ENCODE measurements at regions not wholly inside any gene's neighbourhood (a gene's known extent, or its start where the extent isn't known, plus 50 kb on each side); places are given as distances from the start of the nearest gene placed in this dataset.

DNA sequence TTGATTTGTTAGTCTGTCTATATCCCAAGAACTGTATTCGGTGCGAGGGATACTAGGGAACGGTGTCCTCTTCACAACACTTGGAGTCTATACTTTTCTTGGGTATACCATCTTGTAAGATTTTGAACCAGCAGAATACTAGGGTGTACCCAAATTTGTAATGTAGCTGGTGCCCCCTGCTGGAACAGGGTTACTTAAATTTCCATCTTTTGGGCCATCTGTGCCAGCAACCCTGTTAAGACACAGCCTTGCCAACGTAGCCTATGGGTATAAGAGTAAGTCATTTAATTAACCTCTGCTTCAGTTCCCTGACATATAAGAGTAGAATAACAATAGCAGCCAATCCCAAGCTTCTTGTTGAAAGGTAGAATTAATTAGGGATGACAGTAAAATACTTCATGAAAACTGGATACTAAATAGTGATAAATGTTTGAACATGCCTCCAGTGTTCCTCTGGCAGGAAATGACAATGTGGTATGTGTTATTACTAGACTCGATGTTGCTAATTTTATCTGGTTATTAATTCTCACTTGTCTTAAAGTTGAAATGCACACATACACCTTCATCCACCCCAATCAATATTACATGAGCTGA is 607.6 kb downstream of the FGF9 start:
- intact Hi-C loops (cut with micrococcal nuclease): no loop called here
- ATAC-seq: peak; percentile 60

GRCh38 chr13:22285867-22286266 is 615.0 kb downstream of the FGF9 start:
- intact Hi-C loops (cut with micrococcal nuclease): no loop called here
- ATAC-seq: no peak
- no peak for DNase-seq

More for the DNA sequence above, 607.6 kb downstream of the FGF9 start:
- peak; percentile 54 for DNase-seq

GRCh38 chr13:22286338-22286737 is 615.5 kb downstream of the FGF9 start:
- DNase-seq: no peak
- intact Hi-C loops (cut with micrococcal nuclease): no loop called here
- ATAC-seq: no peak

- ATAC-seq (no peak), DNase-seq (no peak)
- intact Hi-C loops (cut with micrococcal nuclease): no loop called here
These were observed 616.6 kb downstream of the FGF9 start for GRCh38 chr13:22287343-22287920.

GRCh38 chr13:22288496-22288895 is 617.6 kb downstream of the FGF9 start:
- ATAC-seq (no peak), DNase-seq (no peak)
- intact Hi-C loops (cut with micrococcal nuclease): no loop called here

DNA sequence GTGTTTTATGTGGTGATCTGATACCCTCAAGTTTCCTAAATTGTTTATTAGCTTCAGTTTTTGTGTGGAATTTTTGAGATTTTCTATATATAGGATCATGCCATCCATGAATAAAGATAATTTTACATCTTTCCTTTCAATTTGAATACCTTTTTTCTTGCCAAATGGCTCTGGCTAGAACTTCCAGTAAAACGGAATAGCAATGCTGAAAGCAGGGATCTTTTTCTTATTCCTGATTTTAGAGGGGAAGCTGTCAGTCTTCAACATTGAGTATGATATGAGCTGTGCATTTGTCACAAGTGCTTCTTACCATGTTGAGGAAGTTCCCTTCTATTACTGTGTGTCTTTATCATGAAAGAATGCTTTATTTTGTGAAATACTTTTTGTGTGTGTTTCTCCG is 618.8 kb downstream of the FGF9 start:
- intact Hi-C loops (cut with micrococcal nuclease): no loop called here
- no peak for ATAC-seq
- DNase-seq: no peak

GRCh38 chr13:22298530-22298929 is 627.7 kb downstream of the FGF9 start:
- DNase-seq: no peak
- ATAC-seq: no peak
- intact Hi-C loops (cut with micrococcal nuclease): no loop called here

DNA sequence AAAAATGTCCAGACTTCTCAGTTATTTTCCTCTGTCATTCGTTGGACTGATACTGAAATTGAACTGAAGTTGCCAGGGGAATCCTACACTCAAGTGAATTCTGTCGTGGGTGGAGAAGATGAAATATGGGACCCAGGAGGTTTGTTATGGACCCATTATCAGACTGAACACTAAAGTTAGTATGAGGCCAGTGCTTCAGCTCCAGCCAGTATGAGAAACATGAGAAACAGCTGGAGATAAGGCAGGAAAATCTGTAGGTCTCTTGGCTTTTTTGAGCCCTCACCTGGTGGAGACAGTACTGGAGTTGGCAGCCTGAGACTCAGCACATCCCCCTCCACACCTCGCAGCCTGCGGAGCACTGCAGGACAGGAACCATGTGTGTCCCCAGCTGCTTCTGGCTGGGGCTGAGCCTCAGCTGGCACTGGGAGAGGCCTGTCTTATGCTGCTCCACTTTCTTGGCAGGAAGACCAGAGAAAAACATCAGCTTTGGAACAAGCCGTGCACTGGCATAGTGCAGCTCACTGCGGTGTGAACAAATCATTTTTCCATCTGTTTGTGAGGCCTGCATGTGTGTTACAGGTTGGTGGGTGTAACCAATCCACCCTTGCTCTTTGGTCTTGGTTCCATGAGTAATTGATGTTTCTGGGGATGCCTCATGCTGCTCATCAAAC is 641.0 kb downstream of the FGF9 start:
- ATAC-seq (peak; percentile 95), DNase-seq (peak; percentile 63)
- intact Hi-C loops (cut with micrococcal nuclease): no loop called here

GRCh38 chr13:22312405-22312803 is 641.5 kb downstream of the FGF9 start:
- DNase-seq: no peak
- intact Hi-C loops (cut with micrococcal nuclease): no loop called here
- no peak for ATAC-seq

DNA sequence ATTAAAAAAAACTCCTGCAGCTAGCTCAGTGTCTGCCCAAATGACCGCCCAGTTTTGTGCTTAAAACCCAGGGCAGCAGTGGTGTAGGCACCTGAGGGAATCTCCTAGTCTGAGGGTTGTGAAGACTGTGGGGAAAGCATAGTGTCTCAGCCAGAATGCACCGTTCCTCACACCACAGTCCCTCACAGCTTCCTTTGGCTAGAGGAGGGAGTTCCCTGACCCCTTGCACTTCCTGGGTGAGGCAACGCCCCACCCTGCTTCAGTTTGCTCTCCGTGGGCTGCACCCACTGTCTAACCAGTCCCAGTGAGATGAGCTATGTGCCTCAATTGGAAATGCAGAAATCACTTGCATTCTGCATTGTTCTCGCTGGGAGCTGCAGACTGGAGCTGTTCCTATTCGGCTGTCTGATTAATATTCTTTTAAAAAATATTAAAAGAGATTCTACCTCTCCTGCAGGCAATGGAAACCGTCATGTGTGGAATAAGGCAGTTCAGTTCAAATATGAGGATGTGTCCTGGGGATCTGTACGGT is 645.7 kb downstream of the FGF9 start:
- DNase-seq: no peak
- intact Hi-C loops (cut with micrococcal nuclease): no loop called here
- no peak for ATAC-seq

DNA sequence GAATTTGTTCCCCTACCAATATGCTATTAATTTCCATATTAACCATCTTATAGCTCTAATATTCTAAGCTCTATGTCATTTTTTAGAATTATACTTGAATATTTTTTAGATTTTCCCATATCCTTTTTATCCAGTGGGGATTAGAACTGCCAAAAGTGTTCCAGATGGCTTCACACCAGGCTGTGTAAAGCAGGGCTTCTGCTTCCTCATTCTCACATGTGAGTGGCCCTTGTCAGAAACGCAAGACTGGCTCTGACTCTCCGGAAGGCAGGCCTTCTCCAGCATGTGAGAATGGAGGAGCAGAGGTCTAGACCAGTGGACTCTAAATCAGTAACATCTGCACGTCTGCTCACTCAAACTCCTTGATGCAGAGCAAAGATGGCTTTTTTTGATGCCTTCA is 650.1 kb downstream of the FGF9 start:
- ATAC-seq: no peak
- intact Hi-C loops (cut with micrococcal nuclease): no loop called here

GRCh38 chr13:22325761-22326160 is 654.9 kb downstream of the FGF9 start:
- intact Hi-C loops (cut with micrococcal nuclease): loop anchor here (5.0 kb wide), 1 partner anchor 242 kb away; no protein-coding TSS in a partner anchor
- ATAC-seq (no peak), DNase-seq (no peak)

More for the DNA sequence above, 650.1 kb downstream of the FGF9 start:
- no peak for DNase-seq

DNA sequence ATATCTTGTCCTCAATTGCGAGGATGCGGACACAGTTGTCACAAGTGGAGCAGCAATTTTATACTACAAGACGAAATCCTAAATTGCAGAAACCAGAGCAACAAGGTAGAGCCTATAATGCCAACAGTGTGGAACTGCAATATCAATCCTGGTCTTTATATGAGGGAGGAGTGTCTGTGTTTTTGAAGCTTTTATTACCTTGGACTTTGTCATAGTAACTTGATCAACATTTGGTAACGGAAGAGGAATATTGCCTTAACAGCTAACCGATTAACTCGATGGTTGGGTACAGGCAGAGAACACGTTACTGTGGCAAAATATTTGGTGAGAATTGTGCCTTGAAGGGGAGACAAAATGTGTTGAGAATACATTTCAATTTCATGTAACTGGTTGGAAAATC is 661.5 kb downstream of the FGF9 start:
- intact Hi-C loops (cut with micrococcal nuclease): no loop called here
- ATAC-seq: no peak
- DNase-seq: no peak

DNA sequence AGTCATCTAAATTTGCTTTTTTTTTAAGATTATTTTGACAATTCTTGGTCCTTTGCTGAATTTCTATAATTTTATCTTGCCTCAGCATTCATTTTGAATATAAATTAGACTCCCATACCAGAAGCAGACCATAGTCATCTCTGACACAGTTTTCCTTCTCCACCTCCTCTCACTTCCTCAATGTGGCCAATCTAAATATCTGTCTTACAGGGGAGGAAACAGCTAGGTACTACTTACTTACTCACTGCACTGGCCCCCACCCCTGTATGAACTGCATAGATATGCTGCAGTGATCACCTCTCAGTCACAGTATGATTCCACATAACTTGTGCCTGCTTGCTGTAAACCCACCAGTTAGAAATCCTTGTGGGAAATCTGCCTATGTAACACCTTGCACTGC is 665.6 kb downstream of the FGF9 start:
- DNase-seq (no peak), ATAC-seq (no peak)
- intact Hi-C loops (cut with micrococcal nuclease): no loop called here

DNA sequence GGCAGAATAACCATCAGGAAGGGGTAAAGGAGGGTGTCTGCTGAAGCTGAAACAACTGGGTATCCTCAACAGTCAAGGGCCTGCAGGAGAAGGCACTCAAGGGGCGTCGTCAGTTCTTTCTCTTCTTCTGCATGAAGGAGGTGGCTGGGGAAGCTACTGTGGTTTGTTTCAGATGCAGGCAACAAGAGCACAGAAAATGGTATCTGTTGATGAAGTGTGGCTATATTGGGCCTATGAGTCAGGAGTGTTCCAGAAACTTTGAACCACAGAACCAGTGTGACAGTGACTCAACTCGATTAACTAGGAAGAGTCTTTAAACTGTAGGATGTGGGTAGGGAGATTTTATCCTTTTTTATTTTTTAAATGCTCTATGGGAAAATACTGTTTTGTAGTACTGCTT is 686.3 kb downstream of the FGF9 start:
- intact Hi-C loops (cut with micrococcal nuclease): no loop called here
- ATAC-seq: peak; percentile 88
- DNase-seq: no peak

DNA sequence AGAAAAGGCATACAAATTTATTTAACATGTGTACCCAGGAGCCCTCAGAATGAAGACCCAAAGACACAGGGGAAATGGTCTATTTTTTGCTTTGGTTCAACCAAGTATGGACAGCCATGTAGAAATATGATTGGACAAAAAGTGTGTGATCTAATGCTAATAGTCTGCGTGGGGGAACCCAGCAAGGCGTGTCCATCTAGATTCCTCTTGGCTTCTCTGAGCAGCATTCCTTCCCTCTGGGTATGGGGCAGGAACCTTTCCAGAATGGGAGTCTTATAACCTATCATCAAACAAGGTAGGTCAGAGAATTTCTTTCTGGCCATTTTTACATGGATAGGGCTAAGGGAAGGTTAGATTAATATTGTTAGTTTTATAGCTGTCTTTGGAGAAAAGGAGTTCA is 698.2 kb downstream of the FGF9 start:
- DNase-seq: no peak
- no peak for ATAC-seq
- intact Hi-C loops (cut with micrococcal nuclease): no loop called here

DNA sequence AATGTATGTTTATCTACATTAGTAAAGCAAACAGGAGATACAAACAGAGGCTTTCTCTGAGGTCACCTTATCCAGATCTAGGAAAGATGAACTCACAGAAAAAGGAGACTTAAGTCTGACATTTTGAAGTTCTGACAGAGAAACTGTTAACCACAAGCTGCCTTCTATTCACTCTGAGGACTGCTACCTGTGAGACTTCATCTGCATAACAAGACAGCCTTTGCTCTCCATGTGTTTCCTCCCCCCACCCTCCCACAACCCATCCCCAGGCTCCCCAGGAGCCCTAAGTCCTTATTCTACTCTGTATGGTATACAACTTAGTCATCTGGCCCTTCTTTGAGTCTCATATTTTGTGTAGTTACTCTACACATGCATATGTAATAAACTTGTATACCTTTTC is 699.0 kb downstream of the FGF9 start:
- no peak for ATAC-seq
- DNase-seq: no peak
- intact Hi-C loops (cut with micrococcal nuclease): no loop called here

- intact Hi-C loops (cut with micrococcal nuclease): no loop called here
- ATAC-seq: no peak
- DNase-seq: no peak
These were observed 701.4 kb downstream of the FGF9 start for GRCh38 chr13:22372261-22372660.

DNA sequence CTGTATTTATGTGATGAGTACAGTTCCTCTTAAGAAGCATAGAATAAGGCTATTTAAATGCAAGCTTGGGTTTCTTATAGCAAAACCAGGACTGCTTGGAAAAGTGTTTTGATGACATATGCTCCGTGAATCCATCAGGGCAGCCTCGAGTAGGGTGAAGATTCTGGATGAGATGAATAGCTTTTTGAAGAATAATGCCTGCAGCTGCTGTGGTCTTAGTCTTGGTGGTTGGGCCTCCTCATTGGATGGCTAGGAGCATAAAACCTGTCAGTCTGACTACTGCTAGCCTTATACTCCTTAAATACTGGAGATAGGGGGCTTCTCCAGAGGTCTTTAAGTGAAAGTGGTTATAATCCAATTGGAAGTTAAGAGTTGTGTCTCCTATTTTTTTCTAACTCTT is 704.3 kb downstream of the FGF9 start:
- intact Hi-C loops (cut with micrococcal nuclease): no loop called here
- ATAC-seq: no peak
- DNase-seq: no peak

- intact Hi-C loops (cut with micrococcal nuclease): no loop called here
- peak; percentile 30 for ATAC-seq
These were observed 717.0 kb downstream of the FGF9 start for GRCh38 chr13:22387899-22388298.

More at GRCh38 chr13:22387899-22388298, 717.0 kb downstream of the FGF9 start:
- no peak for DNase-seq

All from left ventricle myocardium superior (tissue), 1 donor.